Tongue (tissue), 1 donor: ENCODE measurements at regions not wholly inside any gene's neighbourhood (a gene's known extent, or its start where the extent isn't known, plus 50 kb on each side); places are given as distances from the start of the nearest gene placed in this dataset.
"Not testable (repeated sequence)": the region's sequence is repeated elsewhere in the genome, so short reads cannot be mapped to it uniquely, and the experiment has no call there.

ENCODE experiments used
- DNase-seq: peaks from one replicate; pipeline ENCODE4 v3.0.0-alpha.2; 2015

- no peak for DNase-seq
Observed at GRCh38 chr5:152456815-152457443, 51.9 kb upstream of the NMUR2 start.

- DNase-seq: peak; percentile 5
Observed at GRCh38 chr5:152462021-152462721, 57.1 kb upstream of the NMUR2 start.

GRCh38 chr5:152464048-152464447 lies 59.0 kb upstream of the NMUR2 start:
- no peak for DNase-seq

- DNase-seq: no peak
Observed at GRCh38 chr5:152465140-152465539, 60.1 kb upstream of the NMUR2 start.

GRCh38 chr5:152466085-152466745 lies 61.1 kb upstream of the NMUR2 start:
- no peak for DNase-seq

GRCh38 chr5:152470167-152470566 lies 65.1 kb upstream of the NMUR2 start:
- DNase-seq: no peak

GRCh38 chr5:152472083-152472482 lies 67.0 kb upstream of the NMUR2 start:
- DNase-seq: no peak

- DNase-seq: no peak
Observed at GRCh38 chr5:152474961-152475360, 69.9 kb upstream of the NMUR2 start.

GRCh38 chr5:152477536-152477935 lies 72.5 kb upstream of the NMUR2 start:
- DNase-seq: no peak

- DNase-seq: not testable (repeated sequence)
Observed at GRCh38 chr5:152479866-152480265, 74.8 kb upstream of the NMUR2 start.

- not testable (repeated sequence) for DNase-seq
Observed at GRCh38 chr5:152480677-152481076, 75.6 kb upstream of the NMUR2 start.

- DNase-seq: no peak
Observed at GRCh38 chr5:152487130-152487529, 82.1 kb upstream of the NMUR2 start.

- DNase-seq: no peak
Observed at GRCh38 chr5:152488869-152489268, 83.8 kb upstream of the NMUR2 start.

GRCh38 chr5:152499814-152500535 lies 94.9 kb upstream of the NMUR2 start:
- no peak for DNase-seq

GRCh38 chr5:152501294-152501693 lies 96.2 kb upstream of the NMUR2 start:
- no peak for DNase-seq

- DNase-seq: no peak
Observed at GRCh38 chr5:152503206-152503605, 98.1 kb upstream of the NMUR2 start.

GRCh38 chr5:152505442-152506042 lies 100.5 kb upstream of the NMUR2 start:
- peak; percentile 69 for DNase-seq

GRCh38 chr5:152511120-152511519 lies 106.0 kb upstream of the NMUR2 start:
- no peak for DNase-seq

GRCh38 chr5:152511531-152512132 lies 106.6 kb upstream of the NMUR2 start:
- no peak for DNase-seq

GRCh38 chr5:152514827-152515397 lies 109.8 kb upstream of the NMUR2 start:
- peak; percentile 38 for DNase-seq

- no peak for DNase-seq
Observed at GRCh38 chr5:152523964-152524363, 118.9 kb upstream of the NMUR2 start.
